ENCODE measurements at regions not wholly inside any gene's neighbourhood (a gene's known extent, or its start where the extent isn't known, plus 50 kb on each side); places are given as distances from the start of the nearest gene placed in this dataset.
"Not testable (repeated sequence)": the region's sequence is repeated elsewhere in the genome, so short reads cannot be mapped to it uniquely, and the experiment has no call there.

DNA sequence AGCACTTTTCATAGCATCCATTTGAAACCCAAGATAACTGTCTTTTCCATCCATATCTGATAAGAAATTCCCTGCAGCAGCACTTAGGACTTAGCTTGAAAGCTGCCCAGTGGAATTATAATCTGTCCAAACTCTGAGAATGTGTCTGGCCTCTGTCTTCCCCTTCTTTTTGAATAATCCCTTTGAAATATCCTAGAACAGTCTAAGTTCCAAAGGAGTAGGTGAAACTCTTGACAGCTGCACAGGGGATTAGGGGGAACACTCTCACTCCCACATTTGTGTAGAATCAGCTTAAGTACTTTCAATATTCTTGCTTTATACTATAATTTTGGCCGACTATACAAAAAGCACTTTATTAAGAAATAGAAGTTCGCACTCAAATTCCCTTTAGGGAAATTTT lies 157.7 kb downstream of the PAPSS1 start:
- DNase-seq: no peak

DNA sequence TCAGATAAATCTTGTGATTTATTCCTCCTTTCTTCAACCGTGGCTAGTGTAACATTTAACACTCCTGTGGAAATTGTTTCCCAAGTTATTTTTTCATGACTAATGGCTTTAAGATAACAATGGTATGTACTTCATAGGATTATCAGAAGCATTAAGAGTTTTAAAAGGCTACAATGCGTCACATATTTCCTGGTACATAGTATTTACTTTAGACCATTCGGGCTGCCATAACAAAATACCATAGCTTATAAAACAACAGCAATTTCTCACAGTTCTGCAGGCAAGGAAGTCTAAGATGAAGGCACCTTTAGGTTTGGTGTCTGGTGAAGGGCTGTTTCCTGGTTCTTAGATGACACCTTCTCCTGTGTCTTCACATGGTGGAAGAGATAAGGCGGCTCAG lies 158.6 kb downstream of the PAPSS1 start:
- no peak for DNase-seq

GRCh38 chr4:107559653-107560052 lies 160.4 kb downstream of the PAPSS1 start:
- no peak for DNase-seq

GRCh38 chr4:107552306-107552705 lies 167.7 kb downstream of the PAPSS1 start:
- no peak for DNase-seq

DNA sequence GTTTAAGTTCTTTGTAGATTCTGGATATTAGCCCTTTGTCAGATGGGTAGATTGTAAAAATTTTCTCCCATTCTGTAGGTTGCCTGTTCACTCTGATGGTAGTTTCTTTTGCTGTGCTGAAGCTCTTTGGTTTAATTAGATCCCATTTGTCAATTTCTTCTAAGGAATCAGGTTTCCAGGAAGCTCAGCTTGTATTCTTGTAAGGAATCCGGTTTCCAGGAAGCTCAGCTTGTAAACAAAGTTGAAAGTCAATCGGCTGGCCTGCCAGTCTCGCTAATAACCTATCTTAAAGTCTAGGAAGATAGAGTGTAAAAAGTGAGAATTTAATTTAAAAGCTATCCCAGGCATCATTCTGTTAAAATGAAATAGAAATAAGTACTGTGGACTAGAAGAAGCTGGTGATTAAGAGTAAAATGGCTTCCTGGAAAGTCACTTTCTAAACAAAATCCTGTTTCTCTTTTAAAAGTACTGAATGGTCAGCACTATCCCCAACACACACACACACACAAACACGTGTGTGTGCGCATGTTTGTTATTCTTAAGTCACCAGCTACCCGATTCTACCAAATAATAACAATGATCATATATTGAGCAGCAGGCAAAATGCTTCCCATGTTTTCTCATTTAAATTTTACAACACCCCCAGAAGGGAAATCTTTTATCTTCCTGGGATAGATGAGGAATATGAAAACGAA lies 171.7 kb downstream of the PAPSS1 start:
- DNase-seq: no peak

DNA sequence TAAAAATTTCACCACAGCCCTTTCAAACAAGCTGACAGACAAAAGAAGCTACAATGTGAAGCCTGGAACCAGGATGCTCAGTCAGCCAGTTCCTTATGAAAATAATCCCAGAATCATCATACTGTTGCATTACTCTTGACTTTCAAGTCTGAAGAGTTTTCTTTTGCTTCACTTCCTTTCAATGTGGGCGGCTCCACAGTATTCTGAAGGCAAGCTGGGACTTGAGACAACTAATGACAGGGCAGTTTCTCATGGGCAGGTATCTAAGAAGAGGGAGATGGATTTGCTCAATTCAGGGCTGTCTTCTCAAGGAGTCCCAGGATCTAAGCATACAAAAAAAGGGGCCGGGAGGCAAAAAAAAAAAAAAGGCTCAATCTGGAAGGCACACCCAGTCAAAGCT lies 173.4 kb downstream of the PAPSS1 start:
- DNase-seq: no peak

- no peak for DNase-seq
Observed at GRCh38 chr4:107541511-107541910, 178.5 kb downstream of the PAPSS1 start.

DNA sequence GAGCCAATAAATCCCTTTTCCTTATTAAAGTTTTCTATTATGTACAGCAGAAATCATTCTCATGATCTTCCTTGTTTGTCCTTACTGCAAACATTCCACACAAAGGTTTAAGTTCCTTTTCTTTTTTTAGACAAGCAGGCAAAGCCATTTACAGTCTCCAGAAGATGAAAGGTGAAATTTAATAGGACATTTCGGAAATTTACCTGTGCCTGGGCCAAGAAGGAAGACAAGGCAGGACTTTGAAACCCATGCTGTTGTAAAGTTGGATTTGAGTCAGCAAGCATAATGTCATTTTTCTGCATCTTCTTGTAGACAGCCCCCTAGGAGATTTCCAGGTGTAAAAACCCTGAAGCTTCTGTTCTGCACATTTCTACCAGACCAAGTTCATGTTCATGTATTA lies 188.1 kb downstream of the PAPSS1 start:
- DNase-seq: no peak

GRCh38 chr4:107520368-107520767 lies 199.7 kb downstream of the PAPSS1 start:
- no peak for DNase-seq

DNA sequence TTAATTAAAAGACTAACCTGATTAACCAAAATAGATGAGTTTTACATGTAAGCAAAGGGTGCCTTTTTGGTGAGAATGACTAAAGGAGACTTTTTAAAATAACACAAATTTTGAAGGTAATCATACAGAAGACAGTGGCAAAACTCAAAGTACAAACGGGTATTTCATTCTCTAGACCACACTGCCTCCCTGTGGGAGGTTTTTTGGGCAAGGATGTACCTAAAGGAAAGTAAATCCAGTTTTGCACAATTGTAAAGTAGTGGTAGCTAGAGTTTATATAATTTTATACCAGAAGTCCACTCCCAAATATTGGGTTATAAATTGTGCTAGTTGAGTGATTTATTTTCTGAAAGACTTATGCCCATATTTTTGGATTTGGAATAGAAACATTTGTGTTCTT lies 201.0 kb downstream of the PAPSS1 start:
- peak; percentile 57 for DNase-seq

DNA sequence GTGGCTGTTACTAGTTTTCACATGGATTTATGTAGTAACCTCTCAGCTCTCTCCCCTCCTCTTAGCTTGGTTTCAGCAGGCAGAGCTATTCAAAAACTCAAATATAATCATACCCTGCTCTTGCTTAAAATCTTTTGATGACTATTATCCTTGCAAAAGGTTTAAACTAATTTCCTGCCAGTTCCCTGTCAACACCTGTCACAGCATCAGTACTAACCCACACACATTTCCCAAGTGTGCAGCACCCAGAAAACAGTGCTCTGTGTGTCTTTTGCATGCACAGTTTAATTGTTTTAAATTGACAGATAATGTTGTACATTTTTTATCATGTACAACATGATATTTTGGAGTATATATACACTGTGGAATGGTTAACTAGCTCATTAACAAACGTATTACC lies 202.0 kb downstream of the PAPSS1 start:
- DNase-seq: no peak

- no peak for DNase-seq
Observed at GRCh38 chr4:107512549-107512948, 207.5 kb downstream of the PAPSS1 start.

- peak; percentile 13 for DNase-seq
Observed at GRCh38 chr4:107509615-107510014, 210.4 kb downstream of the PAPSS1 start.

DNA sequence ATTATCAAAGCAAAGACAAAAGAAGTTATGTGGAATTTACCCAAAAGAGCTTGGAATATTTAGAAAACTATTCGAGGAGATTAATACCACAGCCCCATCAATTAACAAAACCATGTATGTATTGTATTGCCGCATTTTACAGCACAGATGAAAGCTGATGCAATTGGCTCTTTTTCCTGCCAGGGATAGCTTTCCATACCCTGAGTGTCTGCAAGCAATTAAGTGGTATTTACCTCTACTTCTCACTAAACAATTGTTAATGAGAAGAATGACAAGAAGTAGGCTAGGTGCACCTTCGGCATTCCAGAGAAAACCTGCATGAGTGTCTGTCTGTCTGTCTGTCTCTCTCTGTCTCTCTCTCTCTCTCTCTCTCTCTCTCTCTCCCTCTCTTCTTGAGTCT lies 219.5 kb downstream of the PAPSS1 start:
- DNase-seq: no peak

GRCh38 chr4:107497054-107497453 lies 223.0 kb downstream of the PAPSS1 start:
- DNase-seq: no peak

GRCh38 chr4:107492566-107492965 lies 227.5 kb downstream of the PAPSS1 start:
- DNase-seq: no peak

DNA sequence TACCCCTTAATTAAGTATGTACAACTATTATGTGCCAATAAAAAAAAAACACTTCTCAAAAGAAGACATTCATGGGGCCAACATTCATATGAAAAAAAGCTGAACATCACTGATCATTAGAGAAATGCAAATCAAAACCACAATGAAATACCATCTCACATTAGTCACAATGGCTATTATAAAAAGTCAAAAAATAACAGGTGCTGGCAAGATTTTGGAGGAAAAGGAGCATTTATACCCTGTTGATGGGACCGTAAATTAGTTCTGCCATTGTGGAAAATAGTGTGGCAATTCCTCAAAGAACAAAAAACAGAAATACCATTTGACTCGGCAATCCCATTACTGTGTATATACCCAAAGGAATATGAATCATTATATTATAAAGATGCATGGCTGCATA lies 229.9 kb downstream of the PAPSS1 start:
- DNase-seq: no peak

- DNase-seq: not testable (repeated sequence)
Observed at GRCh38 chr4:107483621-107484020, 236.4 kb downstream of the PAPSS1 start.

GRCh38 chr4:107482546-107482945 lies 237.5 kb downstream of the PAPSS1 start:
- no peak for DNase-seq

- no peak for DNase-seq
Observed at GRCh38 chr4:107478327-107478980, 241.6 kb downstream of the PAPSS1 start.

- DNase-seq: no peak
Observed at GRCh38 chr4:107473126-107473525, 246.9 kb downstream of the PAPSS1 start.

GRCh38 chr4:107472265-107472948 lies 247.6 kb downstream of the PAPSS1 start:
- no peak for DNase-seq

GRCh38 chr4:107470173-107470572 lies 249.9 kb downstream of the PAPSS1 start:
- DNase-seq: no peak

DNA sequence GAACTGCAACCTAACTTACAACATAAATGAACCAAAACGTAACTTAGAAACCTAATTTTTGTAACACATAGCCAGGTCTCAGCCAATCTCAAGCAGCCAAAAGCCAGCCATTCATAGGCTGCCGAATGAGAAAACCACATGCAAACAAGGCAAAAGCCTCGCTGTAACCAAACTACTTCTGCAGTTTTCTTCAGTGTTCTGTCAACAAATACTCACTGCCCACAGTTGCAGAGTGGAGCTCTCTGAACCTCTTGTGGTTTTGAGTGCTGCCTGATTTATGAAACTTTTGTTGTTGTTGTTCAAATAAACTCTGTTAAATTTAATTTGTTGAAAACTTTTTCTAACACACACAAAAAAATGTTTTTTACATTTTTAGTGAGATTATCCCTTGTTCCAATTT lies 251.2 kb downstream of the PAPSS1 start:
- DNase-seq: no peak

Measured in eye (tissue), 1 donor.